Osteoblast (primary cell): ENCODE measurements at regions not wholly inside any gene's neighbourhood (a gene's known extent, or its start where the extent isn't known, plus 50 kb on each side); places are given as distances from the start of the nearest gene placed in this dataset.

Experiments used
- DNase-seq: peaks from one replicate; pipeline ENCODE4 v3.0.0; 2011; ENCODE audit warnings: low spot score, mixed read lengths; ENCODE audit not compliant: insufficient read length; ENCODE audit errors: missing footprints
- H2AFZ ChIP-seq: 2 replicates; pipeline ENCODE4 v1.6.0; 2011; ENCODE audit warnings: mild to moderate bottlenecking, low read length
- H3K27ac ChIP-seq: 2 replicates; pipeline ENCODE4 v1.5.1; 2011; ENCODE audit warnings: mild to moderate bottlenecking, low read depth, low read length, moderate library complexity
- H3K27me3 ChIP-seq: 2 replicates; pipeline ENCODE4 v1.6.0; 2012; ENCODE audit warnings: mild to moderate bottlenecking, control low read depth, inconsistent platforms, low read length, moderate library complexity; ENCODE audit not compliant: insufficient read depth
- H3K36me3 ChIP-seq: 2 replicates; pipeline ENCODE4 v1.5.1; 2011; ENCODE audit warnings: mild to moderate bottlenecking, low read length, control low read depth, moderate library complexity; ENCODE audit not compliant: insufficient read depth
- H3K4me1 ChIP-seq: 2 replicates; pipeline ENCODE4 v1.5.1; 2011; ENCODE audit warnings: mild to moderate bottlenecking, low read length, control low read depth, moderate library complexity; ENCODE audit not compliant: insufficient read depth
- H3K4me2 ChIP-seq: 2 replicates; pipeline ENCODE4 v1.6.0; 2011; ENCODE audit warnings: mild to moderate bottlenecking, low read length; ENCODE audit not compliant: insufficient read depth
- H3K4me3 ChIP-seq: fragments of 200-600 bp; sonication (generic); 3 replicates; pipeline ENCODE4 v1.5.1; 2012; ENCODE audit warnings: mild to moderate bottlenecking, low read length, inconsistent platforms; ENCODE audit not compliant: insufficient read depth
- H3K79me2 ChIP-seq: 2 replicates; pipeline ENCODE4 v1.6.0; 2012; ENCODE audit warnings: mild to moderate bottlenecking, low read length, control low read depth, inconsistent platforms; ENCODE audit not compliant: insufficient read depth
- H3K9me3 ChIP-seq: 2 replicates; pipeline ENCODE4 v1.5.1; 2011; ENCODE audit warnings: low read depth, low read length, control low read depth
- H4K20me1 ChIP-seq: 2 replicates; pipeline ENCODE4 v1.6.0; 2012; ENCODE audit warnings: mild to moderate bottlenecking, low read length, control low read depth; ENCODE audit not compliant: insufficient read depth
- CTCF ChIP-seq: IDR thresholded peaks from 2 replicates; pipeline ENCODE4 v1.5.1; 2011; ENCODE audit warnings: mild to moderate bottlenecking, low read depth, low read length, moderate library complexity; ENCODE audit errors: extremely low read depth

GRCh38 chr12:123064366-123064765 is 83.9 kb downstream of the ARL6IP4 start:
- H3K9me3 ChIP-seq, result no peaks in the 10 kb centered on the region
- no peak overlapping the region for H3K4me2 ChIP-seq
- no peaks in the 10 kb centered on the region for H3K79me2 ChIP-seq
- no peak overlapping the region for H3K27ac ChIP-seq
- H4K20me1 ChIP-seq, result peaks cover 52% of the 10 kb centered on the region
- no peaks in the 10 kb centered on the region for H3K27me3 ChIP-seq
- no peak for TF ChIP-seq CTCF
- no peak overlapping the region for H2AFZ ChIP-seq
- no peak overlapping the region for H3K4me3 ChIP-seq
- DNase-seq, result no peak
- peaks cover 16% of the 10 kb centered on the region for H3K4me1 ChIP-seq
- no peaks in the 10 kb centered on the region for H3K36me3 ChIP-seq

- Histone ChIP-seq H4K20me1 (peaks cover 51% of the 10 kb centered on the region), H3K9me3 (no peaks in the 10 kb centered on the region), H2AFZ (no peak overlapping the region), H3K4me1 (peaks cover 16% of the 10 kb centered on the region), H3K4me2 (no peak overlapping the region), H3K36me3 (no peaks in the 10 kb centered on the region), H3K27me3 (no peaks in the 10 kb centered on the region), H3K79me2 (no peaks in the 10 kb centered on the region), H3K4me3 (no peak overlapping the region), H3K27ac (peak overlapping the region; percentile 3)
- peak; percentile 46 for TF ChIP-seq CTCF
- peak; percentile 81 for DNase-seq
These were observed 83.1 kb downstream of the ARL6IP4 start for GRCh38 chr12:123063535-123063934.

GRCh38 chr12:123062681-123063486 is 82.4 kb downstream of the ARL6IP4 start:
- no peak for TF ChIP-seq CTCF
- H3K79me2 ChIP-seq, result no peaks in the 10 kb centered on the region
- H3K4me3 ChIP-seq, result no peak overlapping the region
- no peaks in the 10 kb centered on the region for H3K27me3 ChIP-seq
- no peak overlapping the region for H2AFZ ChIP-seq
- H3K27ac ChIP-seq, result peak overlapping the region; percentile 3
- no peaks in the 10 kb centered on the region for H3K36me3 ChIP-seq
- H4K20me1 ChIP-seq, result peaks cover 50% of the 10 kb centered on the region
- H3K9me3 ChIP-seq, result no peaks in the 10 kb centered on the region
- DNase-seq, result peak; percentile 93
- peaks cover 16% of the 10 kb centered on the region for H3K4me1 ChIP-seq
- no peak overlapping the region for H3K4me2 ChIP-seq

- Histone ChIP-seq H3K27me3 (no peaks in the 10 kb centered on the region), H3K4me3 (no peak overlapping the region), H4K20me1 (peaks cover 50% of the 10 kb centered on the region), H2AFZ (no peak overlapping the region), H3K9me3 (no peaks in the 10 kb centered on the region), H3K27ac (no peak overlapping the region), H3K4me1 (peaks cover 16% of the 10 kb centered on the region), H3K36me3 (no peaks in the 10 kb centered on the region), H3K79me2 (no peaks in the 10 kb centered on the region), H3K4me2 (no peak overlapping the region)
- TF ChIP-seq CTCF, result no peak
- DNase-seq, result peak; percentile 51
These were observed 81.1 kb downstream of the ARL6IP4 start for GRCh38 chr12:123061441-123062205.
